ENCODE measurements at regions not wholly inside any gene's neighbourhood (a gene's known extent, or its start where the extent isn't known, plus 50 kb on each side); places are given as distances from the start of the nearest gene placed in this dataset.

DNA sequence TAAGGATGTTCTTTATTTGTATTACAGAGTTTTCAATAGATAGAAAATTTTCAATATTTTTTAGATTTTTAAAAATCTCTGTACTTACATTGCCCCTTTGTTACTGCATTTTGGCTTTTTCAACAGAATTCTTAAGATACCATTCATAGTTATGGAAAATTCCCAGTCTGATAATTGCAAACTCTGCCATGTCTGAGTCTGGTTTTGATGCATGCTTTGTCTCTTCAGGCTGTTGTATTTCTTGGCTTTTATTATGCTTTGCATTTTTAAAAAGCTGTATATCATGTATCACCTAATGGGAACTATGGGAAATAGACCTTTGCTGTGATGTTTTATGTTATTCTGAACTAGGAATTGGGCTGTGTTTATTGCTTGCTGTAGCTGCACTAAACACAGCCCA lies 898.9 kb upstream of the ADGRB3 start:
- intact Hi-C loops (cut with micrococcal nuclease) = no loop called here
- TF ChIP-seq, protein P1, sequence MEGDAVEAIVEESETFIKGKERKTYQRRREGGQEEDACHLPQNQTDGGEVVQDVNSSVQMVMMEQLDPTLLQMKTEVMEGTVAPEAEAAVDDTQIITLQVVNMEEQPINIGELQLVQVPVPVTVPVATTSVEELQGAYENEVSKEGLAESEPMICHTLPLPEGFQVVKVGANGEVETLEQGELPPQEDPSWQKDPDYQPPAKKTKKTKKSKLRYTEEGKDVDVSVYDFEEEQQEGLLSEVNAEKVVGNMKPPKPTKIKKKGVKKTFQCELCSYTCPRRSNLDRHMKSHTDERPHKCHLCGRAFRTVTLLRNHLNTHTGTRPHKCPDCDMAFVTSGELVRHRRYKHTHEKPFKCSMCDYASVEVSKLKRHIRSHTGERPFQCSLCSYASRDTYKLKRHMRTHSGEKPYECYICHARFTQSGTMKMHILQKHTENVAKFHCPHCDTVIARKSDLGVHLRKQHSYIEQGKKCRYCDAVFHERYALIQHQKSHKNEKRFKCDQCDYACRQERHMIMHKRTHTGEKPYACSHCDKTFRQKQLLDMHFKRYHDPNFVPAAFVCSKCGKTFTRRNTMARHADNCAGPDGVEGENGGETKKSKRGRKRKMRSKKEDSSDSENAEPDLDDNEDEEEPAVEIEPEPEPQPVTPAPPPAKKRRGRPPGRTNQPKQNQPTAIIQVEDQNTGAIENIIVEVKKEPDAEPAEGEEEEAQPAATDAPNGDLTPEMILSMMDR (IDR thresholded peaks at IDR 0.05; ENCODE audit: borderline replicate concordance) = no peak
- peaks cover 26% of the 10 kb centered on the region for H3K9me3 ChIP-seq (replicated peaks)
- no peaks in the 10 kb centered on the region for H3K36me3 ChIP-seq
- no peak overlapping the region for H3K27ac ChIP-seq (replicated peaks)
- no peak for DNase-seq
- H3K4me3 ChIP-seq = no peak overlapping the region
- H3K27me3 ChIP-seq (ENCODE audit: low read depth) = no peaks in the 10 kb centered on the region
- H3K4me1 ChIP-seq = no peaks in the 10 kb centered on the region

DNA sequence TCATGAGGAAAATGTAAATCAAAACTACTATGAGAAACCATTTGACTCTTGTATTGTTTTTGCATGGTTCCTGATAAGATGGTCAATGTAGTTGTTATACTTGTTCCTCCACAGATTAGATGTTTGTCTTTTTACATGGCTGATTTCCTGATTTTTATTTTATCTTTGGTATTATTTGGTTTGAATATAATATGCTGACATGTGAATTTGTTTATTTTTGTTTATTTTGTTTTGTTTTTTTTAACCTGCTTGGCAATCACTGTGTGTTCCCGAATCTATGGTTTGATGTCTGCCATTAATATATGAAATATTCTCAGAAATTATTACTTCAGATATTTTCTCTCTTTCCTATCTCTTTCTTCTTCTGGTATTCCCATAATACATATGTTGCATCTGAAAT lies 899.5 kb upstream of the ADGRB3 start:
- Histone ChIP-seq H3K27me3 (ENCODE audit: low read depth) (no peaks in the 10 kb centered on the region), H3K4me1 (no peaks in the 10 kb centered on the region), H3K9me3 (replicated peaks) (peaks cover 30% of the 10 kb centered on the region), H3K27ac (replicated peaks) (no peak overlapping the region), H3K4me3 (no peak overlapping the region), H3K36me3 (no peaks in the 10 kb centered on the region)
- no peak for DNase-seq
- TF ChIP-seq, protein P1 (IDR thresholded peaks at IDR 0.05; ENCODE audit: borderline replicate concordance) = no peak
- intact Hi-C loops (cut with micrococcal nuclease) = no loop called here

DNA sequence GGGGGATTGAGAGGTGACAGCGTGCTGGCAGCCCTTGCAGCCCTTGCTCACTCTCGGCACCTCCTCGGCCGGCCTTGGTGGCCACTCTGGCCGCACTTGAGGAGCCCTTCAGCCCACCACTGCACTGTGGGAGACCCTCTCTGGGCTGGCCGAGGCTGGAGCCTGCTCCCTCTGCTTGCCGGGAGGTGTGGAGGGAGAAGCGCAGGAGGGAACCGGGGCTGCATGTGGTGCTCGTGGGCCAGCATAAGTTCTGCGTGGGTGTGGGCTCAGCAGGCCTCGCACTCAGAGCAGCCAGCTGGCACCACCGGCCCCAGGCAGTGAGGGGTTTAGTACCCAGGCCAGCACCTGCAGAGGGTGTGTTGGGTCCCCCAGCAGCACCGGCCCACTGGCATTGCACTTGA lies 912.2 kb upstream of the ADGRB3 start:
- intact Hi-C loops (cut with micrococcal nuclease) = no loop called here
- Histone ChIP-seq H3K36me3 (no peaks in the 10 kb centered on the region), H3K9me3 (replicated peaks) (peaks cover 67% of the 10 kb centered on the region), H3K27ac (replicated peaks) (no peak overlapping the region), H3K27me3 (ENCODE audit: low read depth) (no peaks in the 10 kb centered on the region), H3K4me1 (no peaks in the 10 kb centered on the region), H3K4me3 (no peak overlapping the region)
- TF ChIP-seq, protein P1 (IDR thresholded peaks at IDR 0.05; ENCODE audit: borderline replicate concordance) = no peak
- DNase-seq = no peak

- H3K27ac ChIP-seq (replicated peaks) = no peak overlapping the region
- peaks cover 23% of the 10 kb centered on the region for H3K9me3 ChIP-seq (replicated peaks)
- TF ChIP-seq, protein P1 (IDR thresholded peaks at IDR 0.05; ENCODE audit: borderline replicate concordance) = no peak
- no peaks in the 10 kb centered on the region for H3K4me1 ChIP-seq
- DNase-seq = no peak
- H3K36me3 ChIP-seq = no peaks in the 10 kb centered on the region
- intact Hi-C loops (cut with micrococcal nuclease) = no loop called here
- H3K27me3 ChIP-seq (ENCODE audit: low read depth) = no peaks in the 10 kb centered on the region
- no peak overlapping the region for H3K4me3 ChIP-seq
Observed at GRCh38 chr6:67717281-67717680, 917.8 kb upstream of the ADGRB3 start.

GRCh38 chr6:67706388-67706787 lies 928.7 kb upstream of the ADGRB3 start:
- Histone ChIP-seq H3K27ac (replicated peaks) (no peak overlapping the region), H3K27me3 (ENCODE audit: low read depth) (no peaks in the 10 kb centered on the region), H3K4me1 (no peaks in the 10 kb centered on the region), H3K36me3 (no peaks in the 10 kb centered on the region), H3K9me3 (replicated peaks) (peaks cover 31% of the 10 kb centered on the region), H3K4me3 (no peak overlapping the region)
- DNase-seq = no peak
- intact Hi-C loops (cut with micrococcal nuclease) = no loop called here
- TF ChIP-seq, protein P1 (IDR thresholded peaks at IDR 0.05; ENCODE audit: borderline replicate concordance) = no peak

- intact Hi-C loops (cut with micrococcal nuclease) = no loop called here
- DNase-seq = no peak
- TF ChIP-seq, protein P1 (IDR thresholded peaks at IDR 0.05; ENCODE audit: borderline replicate concordance) = no peak
Observed at GRCh38 chr6:67698534-67698933, 936.5 kb upstream of the ADGRB3 start.

More at GRCh38 chr6:67698534-67698933, 936.5 kb upstream of the ADGRB3 start:
- Histone ChIP-seq H3K27me3 (ENCODE audit: low read depth) (no peaks in the 10 kb centered on the region), H3K4me1 (no peaks in the 10 kb centered on the region), H3K27ac (replicated peaks) (no peak overlapping the region), H3K9me3 (replicated peaks) (no peaks in the 10 kb centered on the region), H3K36me3 (no peaks in the 10 kb centered on the region), H3K4me3 (no peak overlapping the region)

Measured in left ventricle myocardium inferior (tissue), 1 donor.